ENCODE measurements at regions not wholly inside any gene's neighbourhood (a gene's known extent, or its start where the extent isn't known, plus 50 kb on each side); places are given as distances from the start of the nearest gene placed in this dataset.

DNA sequence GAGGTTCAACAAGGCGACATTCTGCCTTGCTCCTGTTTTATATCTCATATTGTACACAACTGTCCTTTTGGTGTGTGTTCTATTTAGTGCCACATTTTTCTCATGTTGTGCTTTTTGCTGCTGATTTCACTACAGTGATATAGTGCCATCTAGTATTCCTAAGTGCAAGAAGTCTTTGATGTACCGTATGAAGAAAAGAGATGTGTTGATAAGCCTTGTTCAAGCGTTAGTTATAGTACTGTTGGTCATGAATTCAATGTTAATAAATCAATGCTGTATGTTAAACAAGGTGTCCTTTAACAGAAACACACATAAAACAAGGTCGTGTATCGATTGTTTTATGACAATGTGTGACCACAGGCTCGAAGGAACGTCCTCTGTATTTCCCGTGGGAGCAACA, 939.4 kb downstream of the GATA3 start:
- 75% methylated on average over 8 of the region's 8 CpGs for WGBS (ENCODE audit: low lambda C conversion rate, missing lambda C conversion rate)
- Histone ChIP-seq H3K36me3 (replicated peaks; ENCODE audit: insufficient read depth, low read depth) (no peaks in the 10 kb centered on the region), H3K79me2 (no peaks in the 10 kb centered on the region), H3K27me3 (no peaks in the 10 kb centered on the region), H3K4me2 (no peak overlapping the region), H3K9me3 (ENCODE audit: low read depth) (no peaks in the 10 kb centered on the region), H3K4me3 (no peak overlapping the region), H3K4me1 (ENCODE audit: insufficient read depth) (no peaks in the 10 kb centered on the region), H4K20me1 (ENCODE audit: insufficient read depth, poor library complexity, severe bottlenecking) (no peaks in the 10 kb centered on the region), H2AFZ (no peak overlapping the region), H3K9me2 (replicated peaks; ENCODE audit: insufficient read depth) (no peaks in the 10 kb centered on the region), H3K27ac (no peak overlapping the region)
- DNase-seq (ENCODE audit: low spot score): no peak
- no peak for TF ChIP-seq CTCF (IDR thresholded peaks at IDR 0.05; ENCODE audit: poor library complexity)

DNA sequence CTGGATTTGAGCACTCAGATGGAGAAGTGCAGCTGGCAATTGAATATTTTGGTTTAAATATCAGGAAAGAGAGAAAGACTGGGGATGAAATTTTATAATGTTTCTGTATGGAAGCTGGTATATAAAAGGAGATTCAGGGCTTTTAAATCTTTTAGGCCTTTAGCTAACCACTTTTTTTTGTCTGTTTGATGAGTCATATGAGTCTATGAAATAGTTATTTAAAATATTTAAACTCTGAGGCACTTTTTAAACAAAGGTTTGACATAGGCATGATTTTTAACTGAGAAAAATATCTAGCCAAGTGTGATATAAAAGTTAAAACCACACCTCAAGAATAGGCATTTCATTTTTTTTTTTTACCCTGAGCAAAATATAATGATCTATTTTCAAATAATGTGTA, 944.3 kb downstream of the GATA3 start:
- Histone ChIP-seq H3K4me1 (ENCODE audit: insufficient read depth) (no peaks in the 10 kb centered on the region), H3K9me2 (replicated peaks; ENCODE audit: insufficient read depth) (no peaks in the 10 kb centered on the region), H4K20me1 (ENCODE audit: insufficient read depth, poor library complexity, severe bottlenecking) (no peaks in the 10 kb centered on the region), H2AFZ (no peak overlapping the region), H3K27ac (no peak overlapping the region), H3K9me3 (ENCODE audit: low read depth) (no peaks in the 10 kb centered on the region), H3K4me3 (no peak overlapping the region), H3K36me3 (replicated peaks; ENCODE audit: insufficient read depth, low read depth) (no peaks in the 10 kb centered on the region), H3K4me2 (no peak overlapping the region), H3K27me3 (no peaks in the 10 kb centered on the region), H3K79me2 (no peaks in the 10 kb centered on the region)
- TF ChIP-seq EZH2 (IDR thresholded peaks at IDR 0.05; ENCODE audit: borderline replicate concordance) (no peak), CTCF (IDR thresholded peaks at IDR 0.05; ENCODE audit: poor library complexity) (no peak), EZH2phosphoT487 (IDR thresholded peaks at IDR 0.05; ENCODE audit: low read depth, severe bottlenecking, unreplicated experiment) (no peak)
- no peak for DNase-seq (ENCODE audit: low spot score)

DNA sequence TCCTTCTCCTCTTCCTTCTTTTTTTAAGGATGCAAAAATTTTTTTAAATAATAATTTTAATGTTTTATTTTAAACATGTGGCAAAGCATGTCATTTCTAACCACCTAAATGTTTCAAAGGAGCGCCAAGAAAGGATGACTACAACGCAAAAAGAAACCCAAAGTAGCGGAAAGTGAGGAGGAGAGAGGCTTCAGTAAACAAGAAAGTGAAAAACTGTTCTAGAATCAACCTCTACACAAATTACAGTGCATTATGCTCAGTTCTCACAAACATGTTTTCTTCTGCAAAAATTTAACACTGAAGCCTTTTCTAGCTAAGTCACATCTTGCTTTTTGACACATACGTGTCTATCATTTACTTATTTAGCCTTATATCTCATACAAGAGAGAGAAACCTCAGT, 948.6 kb downstream of the GATA3 start:
- H3K79me2 ChIP-seq: no peaks in the 10 kb centered on the region
- TF ChIP-seq CTCF (IDR thresholded peaks at IDR 0.05; ENCODE audit: poor library complexity): no peak
- TF ChIP-seq EZH2phosphoT487 (IDR thresholded peaks at IDR 0.05; ENCODE audit: low read depth, severe bottlenecking, unreplicated experiment): no peak
- no peak for TF ChIP-seq EZH2 (IDR thresholded peaks at IDR 0.05; ENCODE audit: borderline replicate concordance)
- no peak overlapping the region for H2AFZ ChIP-seq
- H3K4me2 ChIP-seq: no peak overlapping the region
- no peak overlapping the region for H3K27ac ChIP-seq
- WGBS (ENCODE audit: low lambda C conversion rate, missing lambda C conversion rate): 92% methylated on average over 4 of the region's 4 CpGs
- DNase-seq (ENCODE audit: low spot score): no peak
- no peaks in the 10 kb centered on the region for H3K9me2 ChIP-seq (replicated peaks; ENCODE audit: insufficient read depth)
- H3K36me3 ChIP-seq (replicated peaks; ENCODE audit: insufficient read depth, low read depth): no peaks in the 10 kb centered on the region
- H3K4me1 ChIP-seq (ENCODE audit: insufficient read depth): no peaks in the 10 kb centered on the region
- H3K4me3 ChIP-seq: no peak overlapping the region
- H4K20me1 ChIP-seq (ENCODE audit: insufficient read depth, poor library complexity, severe bottlenecking): no peaks in the 10 kb centered on the region
- no peaks in the 10 kb centered on the region for H3K9me3 ChIP-seq (ENCODE audit: low read depth)
- no peaks in the 10 kb centered on the region for H3K27me3 ChIP-seq

DNA sequence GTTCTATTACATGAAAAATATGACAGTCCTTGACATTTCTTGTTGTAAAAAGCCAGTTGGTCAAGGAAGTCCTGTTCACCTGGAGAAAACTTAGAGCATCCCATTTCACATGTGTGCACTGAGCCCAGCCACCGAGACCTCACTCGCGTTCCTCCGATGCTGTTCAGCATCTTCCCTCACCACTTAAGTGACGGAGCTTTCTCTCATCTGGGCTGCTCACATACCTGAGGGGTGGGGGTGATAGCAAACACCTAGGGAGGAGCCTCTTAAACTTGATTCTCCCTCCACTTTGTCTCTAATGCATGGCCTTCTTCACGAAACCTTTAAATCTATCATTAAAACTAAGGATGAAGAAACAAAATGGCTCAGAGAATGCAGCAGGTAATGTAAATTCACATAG, 950.2 kb downstream of the GATA3 start:
- WGBS (ENCODE audit: low lambda C conversion rate, missing lambda C conversion rate): 94% methylated on average over 6 of the region's 6 CpGs
- no peak overlapping the region for H2AFZ ChIP-seq

More for the DNA sequence above, 950.2 kb downstream of the GATA3 start:
- no peak for TF ChIP-seq CTCF (IDR thresholded peaks at IDR 0.05; ENCODE audit: poor library complexity)
- no peak for TF ChIP-seq EZH2phosphoT487 (IDR thresholded peaks at IDR 0.05; ENCODE audit: low read depth, severe bottlenecking, unreplicated experiment)
- TF ChIP-seq EZH2 (IDR thresholded peaks at IDR 0.05; ENCODE audit: borderline replicate concordance): no peak
- Histone ChIP-seq H4K20me1 (ENCODE audit: insufficient read depth, poor library complexity, severe bottlenecking) (no peaks in the 10 kb centered on the region), H3K79me2 (no peaks in the 10 kb centered on the region), H3K27me3 (no peaks in the 10 kb centered on the region), H3K4me3 (no peak overlapping the region), H3K9me3 (ENCODE audit: low read depth) (no peaks in the 10 kb centered on the region), H3K4me1 (ENCODE audit: insufficient read depth) (no peaks in the 10 kb centered on the region), H3K9me2 (replicated peaks; ENCODE audit: insufficient read depth) (no peaks in the 10 kb centered on the region), H3K36me3 (replicated peaks; ENCODE audit: insufficient read depth, low read depth) (no peaks in the 10 kb centered on the region), H3K27ac (no peak overlapping the region), H3K4me2 (no peak overlapping the region)
- DNase-seq (ENCODE audit: low spot score): no peak
